Ramos (cell line): ENCODE measurements at regions not wholly inside any gene's neighbourhood (a gene's known extent, or its start where the extent isn't known, plus 50 kb on each side); places are given as distances from the start of the nearest gene placed in this dataset.

Source experiments
- in situ Hi-C: fragments of 300-500 bp; cut with MboI; formaldehyde crosslinking; loops from one replicate; pipeline ENCODE4 v1.14.3; 2022; ENCODE audit warnings: low sequenced_read_pairs; ENCODE audit not compliant: unreplicated experiment

DNA sequence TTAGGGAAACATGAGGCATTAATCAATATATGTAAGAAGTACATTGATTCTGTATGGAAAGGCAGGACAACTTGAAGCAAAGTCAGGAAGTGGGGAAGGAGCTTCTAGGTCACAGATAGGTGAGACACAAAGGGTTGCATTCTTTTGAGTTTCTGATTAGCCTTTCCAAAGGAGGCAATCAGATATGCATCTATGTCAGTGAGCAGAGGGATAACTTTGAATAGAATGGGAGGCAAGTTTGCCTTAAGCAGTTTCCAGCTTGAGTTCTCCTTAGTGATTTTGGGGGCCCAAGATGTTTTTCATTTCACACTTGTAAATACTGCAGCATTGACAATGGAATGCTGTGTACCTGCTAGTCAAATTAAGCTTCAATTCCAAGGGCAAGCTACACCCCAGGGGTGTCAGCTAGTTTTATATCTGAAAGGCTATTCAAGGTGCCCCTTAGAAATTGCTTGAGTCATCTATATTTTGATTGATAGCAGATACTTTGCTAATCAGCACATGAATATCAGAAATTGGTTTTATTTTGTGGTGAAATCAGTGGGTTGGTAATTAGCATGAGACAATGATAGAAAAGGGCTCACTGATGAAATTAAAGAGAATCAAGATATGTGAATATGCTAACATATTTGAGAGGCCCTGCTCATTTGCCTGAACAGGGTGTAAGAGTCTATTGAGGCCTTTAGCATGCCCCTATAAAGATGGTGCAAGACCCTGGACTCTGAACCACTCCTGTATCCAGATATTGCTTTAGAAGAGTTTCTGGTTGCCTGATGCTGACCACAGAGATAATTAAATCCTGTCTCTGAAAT is 131.5 kb downstream of the TMEM17 start:
- in situ Hi-C loops: no loop called here

DNA sequence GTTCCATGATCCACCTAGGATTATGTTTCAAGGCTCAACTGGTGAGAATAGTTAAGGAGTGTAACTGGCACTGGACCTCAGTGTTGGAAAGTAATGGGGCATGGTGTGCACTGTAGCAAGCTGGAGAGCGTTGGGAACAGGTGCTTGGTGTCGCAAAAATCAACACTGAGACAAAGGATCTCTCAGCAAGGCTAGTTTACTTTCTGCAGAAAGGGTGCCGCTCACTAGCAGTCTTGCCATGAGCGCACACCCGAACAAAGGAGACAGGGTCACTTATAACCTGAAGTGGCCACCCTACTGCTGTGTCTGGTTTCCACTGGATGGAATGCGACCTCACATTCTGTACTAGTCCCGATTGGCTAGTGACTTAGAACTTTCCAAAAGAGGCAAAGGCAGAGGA is 133.2 kb downstream of the TMEM17 start:
- in situ Hi-C loops: no loop called here

DNA sequence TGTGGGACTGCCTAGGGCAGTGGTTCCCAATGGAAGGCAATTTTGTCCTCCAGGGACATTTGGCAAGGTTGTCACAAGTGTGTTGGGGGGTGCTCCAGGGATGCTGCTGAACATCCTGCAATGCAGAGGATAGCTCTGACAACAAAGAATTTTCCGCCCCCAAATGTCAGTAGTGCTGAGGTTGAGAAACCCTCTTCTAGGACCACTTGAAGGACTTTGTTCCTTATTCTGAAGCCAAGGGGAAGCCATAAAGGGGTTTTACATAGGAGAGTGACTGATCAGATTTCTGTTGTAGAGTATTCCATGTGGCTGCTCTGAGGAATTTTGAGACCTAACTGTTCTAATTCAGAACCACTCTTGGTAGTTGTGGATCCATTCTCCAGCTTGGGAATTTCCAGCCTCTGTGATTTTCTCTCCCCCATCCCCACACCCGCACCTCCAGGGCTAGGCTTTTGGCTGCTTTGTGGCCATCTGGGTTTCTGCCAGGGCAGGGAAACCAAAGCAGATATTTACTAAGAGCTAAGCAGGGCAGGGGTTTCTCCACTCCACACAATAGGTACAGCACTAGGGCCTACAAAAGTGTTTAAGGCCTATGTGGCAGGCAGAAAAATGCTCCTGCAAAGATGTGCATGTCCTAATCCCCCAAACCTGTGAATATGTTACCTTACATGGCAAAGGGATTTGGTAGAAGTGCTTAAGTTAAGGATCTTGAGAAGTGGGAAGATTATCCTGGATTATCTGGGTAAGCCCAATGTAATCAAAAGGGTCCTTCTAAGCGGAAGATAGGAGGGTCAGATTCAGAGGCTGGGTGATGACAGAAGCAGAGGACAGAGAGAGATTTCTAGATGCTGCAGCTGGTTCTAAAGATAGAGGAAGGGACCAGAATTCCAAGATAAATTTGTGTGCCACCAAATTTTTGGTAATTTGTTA is 135.4 kb downstream of the TMEM17 start:
- in situ Hi-C loops: no loop called here

DNA sequence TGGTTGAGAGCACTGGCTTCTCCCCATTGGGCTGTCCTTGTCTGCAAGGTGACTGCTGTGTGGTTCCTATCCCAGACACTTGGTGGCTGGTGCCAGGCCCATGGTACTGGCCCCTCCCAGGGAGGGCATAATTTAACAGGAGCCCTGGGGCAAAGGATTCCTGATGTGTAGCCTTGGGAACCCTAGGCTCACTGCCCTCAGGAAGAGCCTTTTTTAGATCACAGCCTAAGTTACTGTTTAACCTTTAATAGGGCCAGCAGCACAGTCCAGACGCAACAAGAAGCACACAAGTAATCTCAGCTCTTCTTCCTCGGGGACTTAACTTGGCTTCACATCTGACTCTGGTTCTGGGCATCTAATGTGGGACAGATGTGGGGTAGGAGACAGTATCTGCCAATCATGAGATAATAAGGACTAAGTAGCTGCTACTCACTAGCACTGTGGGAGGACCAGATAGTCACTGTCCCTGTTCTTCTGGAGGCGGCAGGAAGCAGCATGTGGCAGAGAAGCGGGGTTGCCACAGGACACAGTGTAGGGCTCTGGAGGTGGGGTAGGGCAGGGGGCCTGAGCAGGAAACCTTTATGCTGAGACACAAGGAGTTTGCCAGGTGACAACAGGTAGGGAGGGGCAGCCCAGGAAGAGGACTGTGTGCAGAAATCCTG is 136.3 kb downstream of the TMEM17 start:
- in situ Hi-C loops: no loop called here

DNA sequence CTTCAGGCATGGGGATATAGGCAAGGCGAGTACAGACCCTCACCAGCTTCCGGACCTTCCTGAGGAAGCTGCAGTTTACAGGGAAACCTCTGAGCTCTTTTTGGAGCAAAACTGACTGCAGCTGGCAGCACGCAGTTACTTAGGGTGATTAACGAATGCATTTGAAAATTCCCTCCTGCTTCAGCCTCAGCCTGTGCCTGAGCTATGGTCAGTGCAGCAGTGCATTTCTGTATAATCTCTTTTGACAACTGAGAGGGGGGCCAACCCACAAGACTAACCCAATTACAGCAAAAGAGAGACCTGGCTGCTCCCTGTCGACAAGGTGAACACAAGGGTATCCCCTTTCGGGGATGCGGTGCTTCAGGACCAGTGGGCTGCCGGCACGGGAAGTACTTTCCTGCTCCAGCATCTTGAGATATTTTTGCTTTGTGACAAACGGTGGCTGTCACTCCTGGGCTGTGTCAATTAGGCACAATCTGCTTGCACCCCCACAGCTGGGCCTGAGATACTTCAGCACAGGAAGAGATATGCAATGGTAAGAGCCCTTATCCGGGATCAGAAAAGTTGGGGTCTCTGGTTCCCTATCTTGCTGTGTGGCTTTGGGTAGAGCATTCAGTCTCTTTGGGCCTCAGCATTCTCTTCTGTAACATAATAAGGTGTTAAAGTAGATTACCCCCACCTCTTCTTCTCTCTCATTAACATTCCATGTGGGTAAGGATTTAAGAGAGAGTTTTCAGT is 141.0 kb downstream of the TMEM17 start:
- in situ Hi-C loops: no loop called here

DNA sequence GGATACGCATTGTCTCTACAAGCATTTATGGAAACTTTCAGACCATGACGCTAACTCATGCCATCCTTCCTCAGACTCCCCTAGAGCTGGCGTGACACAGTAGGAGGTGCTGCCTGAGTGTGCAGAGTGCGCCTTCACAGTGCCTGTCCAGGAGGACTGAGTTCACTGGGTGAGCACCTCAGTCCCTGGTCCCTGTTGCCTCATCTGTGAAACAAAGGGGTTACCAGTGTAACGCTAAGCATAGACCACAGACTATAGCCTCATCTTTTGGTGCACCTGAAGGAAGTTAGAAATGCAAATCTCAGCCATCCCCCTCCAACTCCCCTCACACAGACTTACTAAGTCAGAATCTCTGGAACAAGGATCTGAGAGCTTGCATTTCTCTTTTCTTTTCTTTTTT is 142.8 kb downstream of the TMEM17 start:
- in situ Hi-C loops: no loop called here

DNA sequence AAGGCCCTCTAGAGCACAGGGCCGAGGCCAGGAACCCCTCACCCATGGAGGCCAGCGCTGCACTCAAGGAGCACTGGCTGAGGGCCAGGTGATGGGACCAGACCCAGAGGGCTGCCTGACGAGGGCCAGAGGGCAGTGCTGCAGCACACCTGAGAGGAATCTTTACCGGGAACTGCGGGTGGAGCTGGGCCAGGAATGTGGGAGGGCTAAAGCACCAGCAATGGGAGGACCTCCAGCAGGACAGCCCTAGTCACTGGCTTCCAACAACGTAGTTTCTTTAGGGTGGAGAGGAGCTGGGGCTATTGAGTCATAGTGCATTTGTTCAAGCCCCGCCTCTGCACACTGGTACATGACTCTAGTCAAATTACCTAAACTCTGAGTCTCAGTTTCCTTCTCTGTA is 143.4 kb downstream of the TMEM17 start:
- in situ Hi-C loops: no loop called here

DNA sequence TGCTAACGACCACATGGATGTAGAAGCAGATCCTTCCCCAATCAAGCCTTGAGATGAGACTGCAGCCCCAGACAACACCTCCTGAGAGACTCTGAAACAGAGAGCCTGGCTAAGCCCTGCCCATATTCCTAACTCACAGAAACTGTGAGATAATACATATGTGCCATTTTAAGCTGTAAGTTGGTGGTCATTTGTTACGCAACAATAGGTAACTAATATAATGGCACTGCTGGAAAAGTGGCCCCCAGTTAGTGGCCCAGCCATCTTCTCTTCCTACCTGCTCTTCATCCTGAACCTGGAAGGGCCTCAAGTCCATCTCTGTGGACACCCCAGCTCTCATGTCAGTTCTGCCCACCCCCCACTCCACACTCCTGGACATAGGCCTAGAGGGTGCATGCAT is 144.0 kb downstream of the TMEM17 start:
- in situ Hi-C loops: no loop called here

DNA sequence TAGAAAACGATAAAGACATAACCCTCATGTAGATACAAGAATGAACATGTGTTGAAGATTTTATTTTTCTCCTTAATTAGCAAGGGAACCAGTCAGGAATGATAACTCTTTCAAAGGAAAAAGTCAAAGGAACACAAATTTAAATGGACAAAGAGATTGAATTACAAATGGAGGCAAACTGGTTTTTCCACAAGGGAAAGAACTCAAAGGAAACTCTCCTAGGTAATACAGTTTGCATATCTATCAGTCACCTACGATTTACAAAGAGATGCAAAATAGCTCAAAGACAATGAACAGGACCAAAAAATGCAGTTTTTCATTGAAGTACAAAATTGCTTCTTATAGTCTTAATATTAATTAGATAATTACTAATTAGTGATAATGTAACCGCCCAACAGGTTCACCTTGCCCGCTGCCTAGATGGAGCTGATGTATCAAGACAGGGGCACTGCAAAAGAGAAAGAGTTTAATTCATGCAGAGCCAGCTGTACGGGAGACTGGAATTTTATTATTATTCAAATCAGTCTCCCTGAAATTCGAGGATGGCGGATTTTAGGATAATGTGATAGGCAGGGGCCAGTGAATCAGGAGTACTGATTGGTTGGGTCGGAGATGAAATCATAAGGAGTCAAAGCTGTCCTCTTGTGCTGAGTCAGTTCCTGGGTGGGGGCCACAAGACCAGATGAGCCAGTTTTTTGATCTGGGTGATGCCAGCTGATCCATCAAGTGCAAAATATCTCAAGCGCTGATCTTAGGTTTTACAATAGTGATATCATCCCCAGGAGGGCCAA is 151.0 kb downstream of the TMEM17 start:
- in situ Hi-C loops: no loop called here

DNA sequence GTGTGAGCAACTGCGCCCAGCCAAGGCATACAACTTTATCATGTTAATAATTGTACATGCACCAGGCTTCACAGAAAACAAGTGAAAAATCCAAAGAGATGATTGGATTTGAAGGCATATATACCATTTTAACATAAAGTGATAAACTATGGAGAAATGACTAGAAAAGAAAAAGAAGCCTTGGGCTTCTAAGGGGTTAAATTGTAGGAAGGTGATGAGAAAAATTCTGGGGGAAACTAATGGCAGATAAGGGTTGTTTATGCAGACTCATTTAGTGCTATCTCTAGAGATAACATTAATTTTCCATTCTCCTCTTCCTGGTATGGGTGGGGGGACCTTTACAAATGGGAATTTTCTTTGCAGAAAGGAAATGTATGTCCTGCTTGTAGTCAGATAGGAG is 154.0 kb downstream of the TMEM17 start:
- in situ Hi-C loops: no loop called here

DNA sequence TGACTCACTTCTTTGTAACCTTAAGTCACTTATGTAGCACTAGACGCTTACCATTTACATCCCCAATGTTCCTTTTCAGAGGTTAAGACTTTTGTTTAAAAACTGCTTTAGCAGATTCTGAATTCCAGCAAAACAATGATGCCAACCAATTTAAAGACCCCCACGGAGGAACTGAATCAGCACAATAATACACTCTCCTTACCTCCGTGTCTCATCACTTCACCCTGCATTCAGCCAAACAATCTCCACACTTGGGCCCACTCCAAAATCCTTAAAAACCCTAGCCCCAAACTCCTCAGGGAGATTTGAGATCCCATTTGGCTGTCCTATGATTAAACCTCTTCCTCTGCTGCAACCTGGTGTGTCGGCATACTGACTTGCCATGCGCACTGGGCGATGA is 153.9 kb downstream of the B3GNT2 start:
- in situ Hi-C loops: no loop called here

DNA sequence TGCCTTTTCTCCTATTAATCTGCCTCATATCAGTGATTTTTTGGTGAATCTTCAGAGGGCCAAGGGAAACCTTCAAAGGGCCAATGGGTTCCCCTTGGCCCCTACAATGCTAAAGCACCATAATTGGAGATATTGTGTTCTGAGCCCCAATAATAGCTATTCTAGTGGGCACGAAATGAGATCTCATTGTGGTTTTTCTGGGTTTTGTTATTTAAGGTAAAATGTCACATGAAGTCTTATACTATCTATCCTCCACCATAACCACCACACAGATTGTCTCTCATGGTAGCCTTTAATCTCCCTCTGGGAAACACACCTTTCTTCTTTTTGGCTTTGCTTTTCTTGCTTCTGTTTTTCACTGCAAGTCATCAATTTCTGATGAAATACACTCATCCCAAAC is 152.8 kb downstream of the B3GNT2 start:
- in situ Hi-C loops: no loop called here

DNA sequence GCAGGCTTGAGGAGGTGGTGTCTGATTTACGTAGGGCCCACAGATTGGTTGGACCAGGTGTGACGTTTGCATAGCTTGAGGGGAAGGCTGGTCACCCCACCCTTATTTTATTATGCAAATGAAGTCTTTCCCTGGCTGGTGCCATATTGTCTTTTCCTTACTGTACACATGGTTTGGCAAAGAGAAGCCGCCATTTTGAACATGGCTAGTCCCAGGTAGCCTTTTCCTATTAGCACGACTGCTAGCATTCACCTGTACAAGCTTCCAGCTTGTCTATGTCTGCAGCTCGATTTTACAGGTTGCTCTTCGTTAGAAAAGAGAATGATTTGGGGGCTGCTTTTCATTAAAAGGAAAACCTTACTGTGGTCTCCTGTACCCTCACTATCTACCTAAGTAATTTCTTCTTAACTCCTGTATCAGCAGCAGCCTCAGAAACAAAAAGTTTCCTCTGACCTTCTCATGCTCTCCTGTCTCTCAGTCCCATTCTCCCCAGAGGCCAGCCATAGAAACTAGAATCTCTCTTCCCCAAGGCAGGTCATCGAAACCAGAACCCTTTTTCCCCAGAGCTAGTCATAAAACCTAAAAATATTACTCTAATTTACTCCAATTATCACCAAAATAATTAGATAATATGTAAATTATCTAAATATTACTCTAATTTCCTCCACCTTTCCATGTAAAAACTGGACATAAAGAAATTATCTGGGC is 151.8 kb downstream of the B3GNT2 start:
- in situ Hi-C loops: no loop called here

DNA sequence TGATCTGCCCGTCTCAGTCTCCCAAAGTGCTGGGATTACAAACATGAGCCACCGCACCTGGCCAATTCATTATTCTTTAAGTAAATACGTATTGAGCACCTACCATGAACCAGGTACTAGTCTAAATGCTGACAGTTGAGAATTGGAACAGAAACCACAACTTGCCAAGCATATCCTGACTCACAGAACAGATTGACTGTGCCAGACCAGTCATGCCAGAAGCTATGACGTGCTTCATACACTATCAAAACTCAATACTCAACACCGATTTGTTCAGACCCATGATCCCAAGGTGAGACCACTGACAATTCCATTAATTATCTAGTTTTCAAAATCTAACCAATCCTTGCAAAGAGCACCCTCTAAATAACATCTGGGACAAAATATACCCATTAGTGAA is 148.6 kb downstream of the B3GNT2 start:
- in situ Hi-C loops: no loop called here

DNA sequence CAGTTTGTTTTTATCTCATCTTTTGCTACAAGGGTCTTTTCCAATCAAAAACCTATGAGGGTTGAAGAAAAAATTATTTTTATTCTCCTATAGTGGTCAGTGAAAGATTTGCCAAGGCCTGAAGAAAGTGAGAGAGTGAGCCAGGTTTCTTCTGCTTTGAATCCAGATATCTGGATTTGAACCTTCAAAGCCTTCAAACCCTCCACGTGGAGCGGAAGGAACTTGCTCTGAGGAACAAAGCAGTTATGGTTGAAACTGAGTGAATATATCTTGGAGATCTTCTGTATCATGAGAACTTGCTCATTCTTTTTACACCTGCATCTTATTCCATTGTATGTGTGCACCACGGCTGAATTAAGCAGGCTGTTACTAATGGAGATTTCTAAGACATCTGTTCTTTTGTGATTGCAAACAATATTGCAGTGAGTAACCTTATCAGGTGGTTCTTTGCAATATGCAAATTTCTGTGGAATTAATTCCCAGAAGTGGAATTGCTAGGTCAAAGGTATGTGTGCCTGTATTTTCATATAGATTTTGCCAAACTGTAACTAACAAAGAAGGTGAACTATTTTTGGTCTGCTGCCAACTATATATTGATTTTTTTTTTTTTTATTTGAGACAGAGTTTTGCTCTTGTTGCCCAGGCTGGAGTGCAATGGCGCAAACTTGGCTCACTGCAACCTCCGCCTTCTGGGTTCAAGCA is 147.9 kb downstream of the B3GNT2 start:
- in situ Hi-C loops: no loop called here

DNA sequence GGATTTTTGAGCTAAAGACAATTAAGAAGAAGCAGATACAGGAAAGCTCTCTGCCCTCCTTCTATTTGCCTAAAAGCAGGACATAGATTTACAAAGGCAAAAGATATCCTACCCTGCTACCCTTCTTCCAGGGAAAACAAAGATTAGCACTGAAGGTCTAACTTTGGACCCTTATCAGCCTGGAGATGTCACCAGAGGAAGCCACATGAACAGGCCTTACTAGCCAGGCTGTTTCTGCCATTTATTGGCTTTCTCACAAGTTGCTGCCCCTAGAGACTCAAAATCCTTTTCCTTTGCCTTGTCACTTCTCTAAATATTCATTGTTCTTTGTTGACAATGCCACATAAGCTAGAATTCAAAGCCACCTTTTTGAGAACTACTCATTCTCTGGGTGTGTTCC is 147.3 kb downstream of the B3GNT2 start:
- in situ Hi-C loops: no loop called here

DNA sequence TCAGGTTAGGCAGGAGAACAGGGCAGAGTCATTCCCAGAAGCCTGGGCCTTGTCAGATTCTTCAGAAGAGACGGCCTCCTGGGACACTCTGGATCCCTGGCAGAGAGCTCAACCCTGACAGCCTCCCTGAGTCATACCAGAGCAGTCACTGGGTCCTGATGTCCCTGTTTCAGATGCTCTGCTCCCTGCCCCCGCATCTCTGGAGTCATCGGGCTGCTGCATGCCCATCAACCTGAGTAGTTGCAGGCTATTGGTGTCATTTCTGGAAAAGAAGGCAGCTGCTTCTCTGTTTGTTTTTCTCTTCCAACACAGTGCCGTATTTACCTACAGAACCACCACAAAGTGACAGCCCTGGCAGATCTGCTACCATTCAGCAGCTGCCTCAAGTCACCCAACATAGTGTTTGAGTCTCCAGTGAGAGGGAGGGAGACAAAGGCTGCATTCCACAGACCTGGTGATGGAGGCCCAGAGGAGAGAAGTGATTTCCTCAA is 145.1 kb downstream of the B3GNT2 start:
- in situ Hi-C loops: no loop called here

DNA sequence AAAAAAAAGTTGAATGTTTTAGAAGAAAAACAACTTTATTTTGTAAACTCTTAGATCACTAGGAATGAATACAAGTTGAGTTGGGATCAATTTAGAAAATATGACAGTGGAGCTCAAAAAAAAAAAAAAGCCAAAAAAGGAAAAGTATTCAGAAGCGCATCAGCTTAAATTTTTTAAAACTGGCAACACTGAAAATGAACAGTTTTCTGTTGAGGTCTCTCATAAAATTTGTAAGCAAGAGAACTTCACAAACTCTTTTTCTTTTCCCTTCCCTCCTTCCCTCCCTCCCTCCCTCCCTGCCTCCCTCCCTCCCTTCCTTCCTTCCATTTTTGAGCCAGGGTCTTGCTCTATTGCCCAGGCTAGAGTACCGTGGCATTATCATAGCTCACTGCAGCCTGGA is 143.9 kb downstream of the B3GNT2 start:
- in situ Hi-C loops: no loop called here
